Neural cell (in vitro differentiated cells): ENCODE measurements at regions not wholly inside any gene's neighbourhood (a gene's known extent, or its start where the extent isn't known, plus 50 kb on each side); places are given as distances from the start of the nearest gene placed in this dataset.

Experiments
- H2AFZ ChIP-seq: fragments of 200-600, 300-800 bp; sonication (generic), shearing (Covaris generic); 2 replicates; pipeline ENCODE4 v1.6.0; 2014; ENCODE audit warnings: low read depth, mild to moderate bottlenecking, antibody characterized with exemption, low read length, moderate library complexity
- H3F3A ChIP-seq: fragments of 200-600 bp; shearing (Covaris generic); 2 replicates; pipeline ENCODE4 v1.6.1; 2016; ENCODE audit warnings: mild to moderate bottlenecking, moderate library complexity, mixed read lengths, antibody characterized with exemption, low read length; ENCODE audit not compliant: insufficient read depth, poor library complexity, severe bottlenecking
- H3K27ac ChIP-seq: fragments of 200-600, 300-800 bp; sonication (generic), shearing (Covaris generic); 2 replicates; pipeline ENCODE4 v1.5.1; 2014; ENCODE audit warnings: mild to moderate bottlenecking, low read length, moderate library complexity
- H3K27me3 ChIP-seq: fragments of 300-800, 200-600 bp; sonication (generic), shearing (Covaris generic); 2 replicates; pipeline ENCODE4 v1.6.0; 2014; ENCODE audit warnings: mild to moderate bottlenecking, low read depth, low read length, moderate library complexity; ENCODE audit not compliant: insufficient read depth
- H3K36me3 ChIP-seq: fragments of 300-800, 200-600 bp; sonication (generic), shearing (Covaris generic); 2 replicates; pipeline ENCODE4 v1.5.1; 2014; ENCODE audit warnings: mild to moderate bottlenecking, antibody characterized with exemption, low read length, moderate library complexity; ENCODE audit not compliant: insufficient read depth
- H3K4me2 ChIP-seq: fragments of 300-800, 200-600 bp; sonication (generic), shearing (Covaris generic); 2 replicates; pipeline ENCODE4 v1.6.0; 2014; ENCODE audit warnings: mild to moderate bottlenecking, low read length
- H3K4me3 ChIP-seq: fragments of 300-800, 200-600 bp; sonication (generic), shearing (Covaris generic); 2 replicates; pipeline ENCODE4 v1.5.1; 2014; ENCODE audit warnings: mild to moderate bottlenecking, low read length, moderate library complexity
- H3K79me2 ChIP-seq: fragments of 200-600 bp; shearing (Covaris generic); replicated peaks from 2 replicates; pipeline ENCODE4 v1.6.0; 2014; ENCODE audit warnings: mild to moderate bottlenecking, low read length, moderate library complexity; ENCODE audit not compliant: insufficient read depth
- H3K9ac ChIP-seq: fragments of 300-800, 200-600 bp; sonication (generic), shearing (Covaris generic); 2 replicates; pipeline ENCODE4 v1.6.1; 2016; ENCODE audit warnings: mild to moderate bottlenecking, low read length, mixed read lengths
- H3K9me2 ChIP-seq: fragments of 200-600 bp; shearing (Covaris generic); 2 replicates; pipeline ENCODE4 v1.6.1; 2016; ENCODE audit warnings: mild to moderate bottlenecking, low read length, mixed read lengths; ENCODE audit not compliant: insufficient read depth
- H3K9me3 ChIP-seq: fragments of 200-600, 300-800 bp; sonication (generic), shearing (Covaris generic); 2 replicates; pipeline ENCODE4 v1.6.1; 2016; ENCODE audit warnings: mild to moderate bottlenecking, mixed run types, low read length, moderate library complexity, mixed read lengths
- H4K20me1 ChIP-seq: fragments of 200-600 bp; shearing (Covaris generic); 2 replicates; pipeline ENCODE4 v1.6.1; 2016; ENCODE audit warnings: mild to moderate bottlenecking, mixed run types; ENCODE audit not compliant: insufficient read depth
- EP300 ChIP-seq: fragments of 450-650 bp; conservative IDR thresholded peaks from 2 replicates; pipeline ENCODE4 v1.6.1; 2014; ENCODE audit warnings: antibody characterized with exemption, mild to moderate bottlenecking, moderate library complexity; ENCODE audit not compliant: poor library complexity, severe bottlenecking
- EZH2 ChIP-seq: fragments of 200-600, 300-800 bp; shearing (Covaris generic), sonication (generic); IDR thresholded peaks from 2 replicates; pipeline ENCODE4 v1.6.1; 2014; ENCODE audit warnings: antibody characterized with exemption, low read length, borderline replicate concordance, mild to moderate bottlenecking; ENCODE audit not compliant: insufficient read depth, poor library complexity, severe bottlenecking
- MXI1 ChIP-seq: fragments of 450-650 bp; conservative IDR thresholded peaks from 2 replicates; pipeline ENCODE4 v1.6.1; 2014; ENCODE audit warnings: antibody characterized with exemption, mild to moderate bottlenecking; ENCODE audit not compliant: poor library complexity, severe bottlenecking
- POLR2AphosphoS5 ChIP-seq: IDR thresholded peaks from 2 replicates; pipeline ENCODE4 v1.6.1; 2012
- RAD21 ChIP-seq: fragments of 450-650 bp; conservative IDR thresholded peaks from 2 replicates; pipeline ENCODE4 v1.6.1; 2014; ENCODE audit warnings: antibody characterized with exemption, mild to moderate bottlenecking, moderate library complexity
- REST ChIP-seq: IDR thresholded peaks from 2 replicates; pipeline ENCODE4 v1.6.1; 2012; ENCODE audit warnings: borderline replicate concordance
- SMC3 ChIP-seq: fragments of 450-650 bp; conservative IDR thresholded peaks from 2 replicates; pipeline ENCODE4 v1.6.1; 2014; ENCODE audit warnings: antibody characterized with exemption, mild to moderate bottlenecking, moderate library complexity; ENCODE audit not compliant: poor library complexity
- TAF1 ChIP-seq: IDR thresholded peaks from 2 replicates; pipeline ENCODE4 v1.6.1; 2012; ENCODE audit warnings: low read depth
- TF ChIP-seq, protein P1 (sequence below): fragments of 450-650 bp; IDR thresholded peaks from 2 replicates; pipeline ENCODE4 v1.5.1; 2014; ENCODE audit warnings: antibody characterized with exemption, mild to moderate bottlenecking, moderate library complexity; ENCODE audit not compliant: poor library complexity, severe bottlenecking

DNA sequence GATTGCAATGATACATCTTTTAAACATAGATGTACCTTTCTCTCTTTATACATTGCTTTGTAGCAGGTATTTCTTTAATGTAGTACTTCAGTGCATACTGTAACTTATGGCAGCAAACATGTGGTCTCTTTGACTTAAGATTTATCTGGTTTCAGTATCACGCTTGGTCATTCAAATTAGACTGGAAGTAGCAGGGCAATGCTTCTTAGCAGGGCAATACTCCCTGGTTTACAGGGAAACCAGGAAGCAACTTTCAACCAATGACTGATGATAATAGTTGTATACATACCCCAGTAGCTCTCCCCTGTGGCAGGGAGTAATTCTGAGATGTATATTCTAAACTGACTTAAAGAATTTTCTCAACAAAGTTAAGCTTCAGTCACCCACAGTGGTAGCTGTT is 761.1 kb upstream of the CDH10 start:
- Histone ChIP-seq H3K27me3 (no peaks in the 10 kb centered on the region), H3K9ac (no peak overlapping the region), H2AFZ (no peak overlapping the region), H3K27ac (no peak overlapping the region), H3K9me2 (no peaks in the 10 kb centered on the region), H3K4me2 (no peak overlapping the region), H3K4me3 (no peak overlapping the region), H4K20me1 (no peaks in the 10 kb centered on the region), H3K79me2 (no peaks in the 10 kb centered on the region), H3K9me3 (no peaks in the 10 kb centered on the region), H3F3A (no peaks in the 10 kb centered on the region), H3K36me3 (no peaks in the 10 kb centered on the region)
- TF ChIP-seq MXI1 (no peak), EZH2 (no peak), SMC3 (no peak), REST (no peak), POLR2AphosphoS5 (no peak), EP300 (no peak), RAD21 (no peak), TAF1 (no peak)
- TF ChIP-seq, protein P1, sequence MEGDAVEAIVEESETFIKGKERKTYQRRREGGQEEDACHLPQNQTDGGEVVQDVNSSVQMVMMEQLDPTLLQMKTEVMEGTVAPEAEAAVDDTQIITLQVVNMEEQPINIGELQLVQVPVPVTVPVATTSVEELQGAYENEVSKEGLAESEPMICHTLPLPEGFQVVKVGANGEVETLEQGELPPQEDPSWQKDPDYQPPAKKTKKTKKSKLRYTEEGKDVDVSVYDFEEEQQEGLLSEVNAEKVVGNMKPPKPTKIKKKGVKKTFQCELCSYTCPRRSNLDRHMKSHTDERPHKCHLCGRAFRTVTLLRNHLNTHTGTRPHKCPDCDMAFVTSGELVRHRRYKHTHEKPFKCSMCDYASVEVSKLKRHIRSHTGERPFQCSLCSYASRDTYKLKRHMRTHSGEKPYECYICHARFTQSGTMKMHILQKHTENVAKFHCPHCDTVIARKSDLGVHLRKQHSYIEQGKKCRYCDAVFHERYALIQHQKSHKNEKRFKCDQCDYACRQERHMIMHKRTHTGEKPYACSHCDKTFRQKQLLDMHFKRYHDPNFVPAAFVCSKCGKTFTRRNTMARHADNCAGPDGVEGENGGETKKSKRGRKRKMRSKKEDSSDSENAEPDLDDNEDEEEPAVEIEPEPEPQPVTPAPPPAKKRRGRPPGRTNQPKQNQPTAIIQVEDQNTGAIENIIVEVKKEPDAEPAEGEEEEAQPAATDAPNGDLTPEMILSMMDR, result no peak

GRCh38 chr5:25399878-25400480 is 755.2 kb upstream of the CDH10 start:
- TF ChIP-seq, protein P1, result no peak
- TF ChIP-seq EZH2 (no peak), MXI1 (no peak), SMC3 (no peak), RAD21 (no peak), TAF1 (no peak), REST (no peak), EP300 (no peak), POLR2AphosphoS5 (no peak)
- Histone ChIP-seq H3K4me3 (no peak overlapping the region), H3K9me2 (no peaks in the 10 kb centered on the region), H4K20me1 (no peaks in the 10 kb centered on the region), H3K9ac (no peak overlapping the region), H3F3A (no peaks in the 10 kb centered on the region), H3K9me3 (no peaks in the 10 kb centered on the region), H2AFZ (no peak overlapping the region), H3K27me3 (no peaks in the 10 kb centered on the region), H3K36me3 (no peaks in the 10 kb centered on the region), H3K79me2 (no peaks in the 10 kb centered on the region), H3K27ac (no peak overlapping the region), H3K4me2 (no peak overlapping the region)
